CD14-positive monocyte (primary cell): ENCODE measurements at regions not wholly inside any gene's neighbourhood (a gene's known extent, or its start where the extent isn't known, plus 50 kb on each side); places are given as distances from the start of the nearest gene placed in this dataset.

Experiments
- DNase-seq, 3 donors: peaks; one replicate each; pipeline ENCODE4 v3.0.0-alpha.2; 2011 to 2022
- H2AFZ ChIP-seq: 2 replicates; pipeline ENCODE4 v1.6.0; 2012; ENCODE audit warnings: mild to moderate bottlenecking, low read depth, low read length, inconsistent platforms; ENCODE audit not compliant: insufficient read depth, poor library complexity, severe bottlenecking
- H3K27ac ChIP-seq, 2 donors: 1 replicate in 1 of 2; 2 replicates in 1 of 2; pipeline ENCODE4 v1.5.1; 2012 to 2013; ENCODE audit warnings: low read length in 2 of 2, control low read depth in 1 of 2, inconsistent platforms in 1 of 2, low read depth in 1 of 2, mild to moderate bottlenecking in 1 of 2
- H3K27me3 ChIP-seq, 2 donors: one replicate each; pipeline versions ENCODE4 v1.6.0 to v1.6.1; 2011 to 2013; ENCODE audit warnings: low read length in 2 of 2; ENCODE audit not compliant: control insufficient read depth in 2 of 2, insufficient read depth in 2 of 2
- H3K36me3 ChIP-seq, 2 donors: replicated peaks in 1 of 2; 1 replicate in 1 of 2; 2 replicates in 1 of 2; pipeline versions ENCODE4 v1.5.1 to v1.6.1; 2012 to 2013; ENCODE audit warnings: low read length in 2 of 2, control low read depth in 1 of 2, inconsistent platforms in 1 of 2, mild to moderate bottlenecking in 1 of 2; ENCODE audit not compliant: insufficient read depth in 2 of 2, control insufficient read depth in 1 of 2
- H3K4me1 ChIP-seq, 2 donors: 1 replicate in 1 of 2; 2 replicates in 1 of 2; pipeline versions ENCODE4 v1.5.1 to v1.6.1; 2012 to 2013; ENCODE audit warnings: low read length in 2 of 2, control low read depth in 1 of 2, inconsistent platforms in 1 of 2, mild to moderate bottlenecking in 1 of 2, moderate library complexity in 1 of 2; ENCODE audit not compliant: insufficient read depth in 2 of 2, control insufficient read depth in 1 of 2
- H3K4me2 ChIP-seq: replicated peaks from 2 replicates; pipeline ENCODE3; 2012; ENCODE audit warnings: low read length, moderate library complexity, mild to moderate bottlenecking; ENCODE audit not compliant: poor library complexity, severe bottlenecking; ENCODE audit errors: extremely low read depth
- H3K4me3 ChIP-seq, 3 experiments: fragments of 200-600 bp in 1 of 3; sonication (generic) in 1 of 3; replicated peaks in 1 of 3; 1 replicate in 2 of 3; 2 replicates in 1 of 3; pipeline ENCODE4 v1.5.1; 2011 to 2013; ENCODE audit warnings: low read length in 3 of 3, mild to moderate bottlenecking in 3 of 3, control low read depth in 2 of 3, low read depth in 2 of 3, inconsistent platforms in 1 of 3, moderate library complexity in 1 of 3
- H3K79me2 ChIP-seq: 2 replicates; pipeline ENCODE4 v1.6.0; 2012; ENCODE audit warnings: mild to moderate bottlenecking, control low read depth, inconsistent platforms, low read length, moderate library complexity; ENCODE audit not compliant: insufficient read depth
- H3K9ac ChIP-seq: 2 replicates; pipeline ENCODE4 v1.6.0; 2017; ENCODE audit warnings: low read length, mild to moderate bottlenecking; ENCODE audit not compliant: insufficient read depth, poor library complexity, severe bottlenecking
- H3K9me3 ChIP-seq, 2 donors: replicated peaks in 1 of 2; 1 replicate in 1 of 2; 2 replicates in 1 of 2; pipeline versions ENCODE4 v1.5.1 to v1.6.1; 2012 to 2013; ENCODE audit warnings: low read length in 2 of 2, control low read depth in 1 of 2; ENCODE audit not compliant: control insufficient read depth in 1 of 2, insufficient read depth in 1 of 2
- H4K20me1 ChIP-seq: 2 replicates; pipeline ENCODE4 v1.6.0; 2012; ENCODE audit warnings: mild to moderate bottlenecking, low read length, control low read depth, moderate library complexity; ENCODE audit not compliant: insufficient read depth
- H3K27ac Mint-ChIP-seq, 7 donors: one replicate each; pipeline ENCODE4 v1.8.0; 2020; ENCODE audit warnings: mild to moderate bottlenecking in 7 of 7, mixed read lengths in 7 of 7, moderate library complexity in 6 of 7, inconsistent platforms in 2 of 7
- H3K27me3 Mint-ChIP-seq, 3 donors: one replicate each; pipeline ENCODE4 v1.8.0; 2021 to 2022; ENCODE audit warnings: low read depth in 3 of 3, mild to moderate bottlenecking in 3 of 3, mixed read lengths in 3 of 3, moderate library complexity in 3 of 3, inconsistent platforms in 1 of 3
- H3K36me3 Mint-ChIP-seq, 2 donors: one replicate each; pipeline ENCODE4 v1.8.0; 2020; ENCODE audit warnings: mixed read lengths in 2 of 2, inconsistent platforms in 1 of 2, mild to moderate bottlenecking in 1 of 2
- H3K4me1 Mint-ChIP-seq: one replicate; pipeline ENCODE4 v1.8.0; 2020; ENCODE audit warnings: mild to moderate bottlenecking, mixed read lengths
- H3K4me3 Mint-ChIP-seq, 2 donors: one replicate each; pipeline ENCODE4 v1.8.0; 2020; ENCODE audit warnings: mild to moderate bottlenecking in 2 of 2, mixed read lengths in 2 of 2, moderate library complexity in 1 of 2
- H3K9me3 Mint-ChIP-seq, 7 donors: one replicate each; pipeline ENCODE4 v1.8.0; 2020 to 2022; ENCODE audit warnings: mixed read lengths in 7 of 7, mild to moderate bottlenecking in 6 of 7, moderate library complexity in 6 of 7, inconsistent platforms in 2 of 7
- WGBS: methylation state at CpG from one replicate; pipeline ENCODE4 v1.1.5; 2013; ENCODE audit warnings: missing lambda C conversion rate; ENCODE audit not compliant: insufficient coverage; 5-methylcytosine and 5-hydroxymethylcytosine counted together
- intact Hi-C, 2 donors: fragments of 100-400 bp; cut with micrococcal nuclease; formaldehyde crosslinking; loops; one replicate each; pipeline versions ENCODE4 v1.15.0 to v1.15.1; 2023
- TF ChIP-seq, protein P1 (sequence below): fragments of 200-600 bp; IDR thresholded peaks from one replicate; pipeline ENCODE4 v1.8.0; 2022; ENCODE audit warnings: antibody characterized with exemption, mild to moderate bottlenecking

GRCh38 chr9:10773136-10773535 lies 160.3 kb upstream of the PTPRD start:
- no peaks in the 10 kb centered on the region for H4K20me1 ChIP-seq
- H3K79me2 ChIP-seq = no peaks in the 10 kb centered on the region
- peaks cover 1 to 3% of the 10 kb centered on the region in 2 donors for H3K9me3 ChIP-seq
- 57% methylated on average over 1 of the region's 4 CpGs for WGBS
- no peaks in the 10 kb centered on the region for H3K27me3 ChIP-seq
- no peak for DNase-seq
- intact Hi-C loops = no loop called here
- TF ChIP-seq, protein P1, sequence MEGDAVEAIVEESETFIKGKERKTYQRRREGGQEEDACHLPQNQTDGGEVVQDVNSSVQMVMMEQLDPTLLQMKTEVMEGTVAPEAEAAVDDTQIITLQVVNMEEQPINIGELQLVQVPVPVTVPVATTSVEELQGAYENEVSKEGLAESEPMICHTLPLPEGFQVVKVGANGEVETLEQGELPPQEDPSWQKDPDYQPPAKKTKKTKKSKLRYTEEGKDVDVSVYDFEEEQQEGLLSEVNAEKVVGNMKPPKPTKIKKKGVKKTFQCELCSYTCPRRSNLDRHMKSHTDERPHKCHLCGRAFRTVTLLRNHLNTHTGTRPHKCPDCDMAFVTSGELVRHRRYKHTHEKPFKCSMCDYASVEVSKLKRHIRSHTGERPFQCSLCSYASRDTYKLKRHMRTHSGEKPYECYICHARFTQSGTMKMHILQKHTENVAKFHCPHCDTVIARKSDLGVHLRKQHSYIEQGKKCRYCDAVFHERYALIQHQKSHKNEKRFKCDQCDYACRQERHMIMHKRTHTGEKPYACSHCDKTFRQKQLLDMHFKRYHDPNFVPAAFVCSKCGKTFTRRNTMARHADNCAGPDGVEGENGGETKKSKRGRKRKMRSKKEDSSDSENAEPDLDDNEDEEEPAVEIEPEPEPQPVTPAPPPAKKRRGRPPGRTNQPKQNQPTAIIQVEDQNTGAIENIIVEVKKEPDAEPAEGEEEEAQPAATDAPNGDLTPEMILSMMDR = no peak
- no peaks in the 10 kb centered on the region for H3K36me3 Mint-ChIP-seq
- H3K27ac ChIP-seq = no peak overlapping the region
- H3K4me3 ChIP-seq = no peak overlapping the region
- H3K9ac ChIP-seq = no peak overlapping the region
- H3K36me3 ChIP-seq = no peaks in the 10 kb centered on the region
- no peaks in the 10 kb centered on the region for H3K27me3 Mint-ChIP-seq
- no peak overlapping the region for H3K4me2 ChIP-seq
- no peak overlapping the region for H3K4me3 Mint-ChIP-seq
- no peaks in the 10 kb centered on the region for H3K4me1 Mint-ChIP-seq
- peaks cover 0 to 4% (median 0%) of the 10 kb centered on the region in 7 donors for H3K9me3 Mint-ChIP-seq
- no peak overlapping the region for H2AFZ ChIP-seq
- no peak overlapping the region for H3K27ac Mint-ChIP-seq
- H3K4me1 ChIP-seq = no peaks in the 10 kb centered on the region

DNA sequence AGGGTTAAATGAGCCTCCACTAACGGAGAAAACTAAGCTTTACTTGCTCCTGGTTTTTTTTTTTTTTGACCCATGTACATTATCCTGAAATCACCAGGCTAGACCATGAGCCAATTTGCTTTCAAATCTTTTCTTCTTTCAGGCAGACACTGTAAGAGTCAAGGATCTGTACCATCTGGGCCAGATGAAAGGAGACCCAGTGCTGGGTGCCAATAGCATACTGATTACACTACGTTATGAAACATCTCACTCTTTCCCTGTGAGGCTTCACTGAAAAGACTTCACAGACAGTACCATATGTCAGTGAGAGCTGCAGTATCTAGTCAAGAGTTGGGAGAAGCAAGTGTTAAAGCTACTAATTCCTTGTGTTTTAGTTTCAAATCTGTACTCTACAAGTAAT lies 161.2 kb upstream of the PTPRD start:
- H3K27ac Mint-ChIP-seq = no peak overlapping the region
- TF ChIP-seq, protein P1 = no peak
- Histone ChIP-seq H3K9ac (no peak overlapping the region), H3K9me3 (peaks cover 4 to 10% of the 10 kb centered on the region in 2 donors), H2AFZ (no peak overlapping the region), H3K79me2 (no peaks in the 10 kb centered on the region), H3K36me3 (no peaks in the 10 kb centered on the region), H3K4me3 (no peak overlapping the region), H3K27me3 (no peaks in the 10 kb centered on the region), H4K20me1 (no peaks in the 10 kb centered on the region), H3K4me1 (no peaks in the 10 kb centered on the region), H3K27ac (no peak overlapping the region), H3K4me2 (no peak overlapping the region)
- no peaks in the 10 kb centered on the region for H3K4me1 Mint-ChIP-seq
- no peaks in the 10 kb centered on the region for H3K36me3 Mint-ChIP-seq
- H3K27me3 Mint-ChIP-seq = no peaks in the 10 kb centered on the region
- 100% methylated on average over 1 of the region's 2 CpGs for WGBS
- H3K9me3 Mint-ChIP-seq = peaks cover 0 to 9% (median 0%) of the 10 kb centered on the region in 7 donors
- intact Hi-C loops = no loop called here
- no peak for DNase-seq
- H3K4me3 Mint-ChIP-seq = no peak overlapping the region
